HCT116 (cell line): ENCODE measurements at regions not wholly inside any gene's neighbourhood (a gene's known extent, or its start where the extent isn't known, plus 50 kb on each side); places are given as distances from the start of the nearest gene placed in this dataset.

Experiments used
- ATAC-seq: fragments of 200-7000 bp; cut with Tn5 transposase; 2 replicates; pipeline ENCODE4 v1.9.1; 2020; ENCODE audit warnings: mild to moderate bottlenecking, moderate library complexity
- BruUV-seq: library from RNA; stranded (reverse); fragments of 400-500 nt; replicated peaks from 2 replicates; lab custom pipeline; 2021; lab: Mats Ljungman, UMichigan
- CTCF ChIA-PET: fragments of 300-600 bp; sonication (Branson Sonifier 250); formaldehyde crosslinking; loops from one replicate; lab custom pipeline; 2021; ENCODE audit warnings: antibody characterized with exemption; lab: Charles Lee
- POLR2A ChIA-PET: fragments of 300-600, 350-600 bp; sonication (Branson Sonifier 250); formaldehyde crosslinking; loops from one replicate; lab custom pipeline; 2021; ENCODE audit warnings: antibody characterized with exemption; lab: Charles Lee
- RAD21 ChIA-PET, 2 experiments: fragments of 300-600 bp; sonication (Branson Sonifier 250); formaldehyde crosslinking; loops; one replicate each; lab custom pipeline; 2023; ENCODE audit warnings: low total read pairs in 2 of 2; ENCODE audit not compliant: uncharacterized antibody in 2 of 2, unreplicated experiment in 2 of 2, low non-redundant PET in 1 of 2; lab: Charles Lee
- DNase-seq: peaks from one replicate; pipeline ENCODE4 v3.0.0-alpha.2; 2010; ENCODE audit warnings: low read depth, low spot score
- H2AFZ ChIP-seq: fragments of 200-600 bp; shearing (Covaris generic), sonication (generic); 2 replicates; pipeline ENCODE4 v1.6.1; 2017; ENCODE audit warnings: low read depth, mixed run types, mixed read lengths, antibody characterized with exemption, low read length; ENCODE audit not compliant: poor library complexity, severe bottlenecking
- H3K27ac ChIP-seq: 2 replicates; pipeline ENCODE4 v1.5.1; 2012; ENCODE audit warnings: low read depth, low read length
- H3K27me3 ChIP-seq: fragments of 200-600 bp; sonication (generic); 2 replicates; pipeline ENCODE4 v1.6.1; 2016; ENCODE audit warnings: mixed run types, low read length, mixed read lengths; ENCODE audit not compliant: insufficient read depth
- H3K36me3 ChIP-seq, 2 experiments: fragments of 200-500 bp in 1 of 2; fragments of 200-600 bp in 1 of 2; sonication (Bioruptor generic) in 1 of 2; sonication (generic) in 1 of 2; 2 replicates each; pipeline versions ENCODE4 v1.5.1 to v1.6.1; 2014 to 2016; ENCODE audit warnings: low read length in 2 of 2, inconsistent platforms in 1 of 2, mixed read lengths in 1 of 2, mixed run types in 1 of 2; ENCODE audit not compliant: insufficient read depth in 2 of 2, control insufficient read depth in 1 of 2
- H3K4me1 ChIP-seq, 2 experiments: fragments of 200-600 bp in 1 of 2; sonication (generic) in 1 of 2; 2 replicates each; pipeline versions ENCODE4 v1.5.1 to v1.6.1; 2012 to 2017; ENCODE audit warnings: low read length in 2 of 2, inconsistent platforms in 1 of 2, mild to moderate bottlenecking in 1 of 2, mixed read lengths in 1 of 2, mixed run types in 1 of 2, moderate library complexity in 1 of 2; ENCODE audit not compliant: insufficient read depth in 2 of 2, control insufficient read depth in 1 of 2
- H3K4me2 ChIP-seq: fragments of 200-600 bp; sonication (generic); 2 replicates; pipeline ENCODE4 v1.6.1; 2017; ENCODE audit warnings: mixed run types, low read length, mixed read lengths
- H3K4me3 ChIP-seq, 2 experiments: fragments of 200-600 bp in 1 of 2; sonication (generic) in 1 of 2; replicated peaks in 1 of 2; 2 replicates each; pipeline ENCODE4 v1.5.1; 2011 to 2016; ENCODE audit warnings: low read length in 2 of 2, control low read depth in 1 of 2, low read depth in 1 of 2, mild to moderate bottlenecking in 1 of 2, mixed read lengths in 1 of 2, mixed run types in 1 of 2
- H3K79me2 ChIP-seq: fragments of 200-600 bp; sonication (generic); 2 replicates; pipeline ENCODE4 v1.6.1; 2017; ENCODE audit warnings: mild to moderate bottlenecking, mixed run types, low read length, moderate library complexity, mixed read lengths; ENCODE audit not compliant: insufficient read depth
- H3K9ac ChIP-seq: fragments of 200-600 bp; sonication (generic); 2 replicates; pipeline ENCODE4 v1.6.1; 2016; ENCODE audit warnings: low read length, mixed read lengths
- H3K9me2 ChIP-seq: fragments of 200-600 bp; sonication (generic), shearing (Covaris generic); 2 replicates; pipeline ENCODE4 v1.6.1; 2017; ENCODE audit warnings: mixed run types, mild to moderate bottlenecking, moderate library complexity; ENCODE audit not compliant: insufficient read depth
- H3K9me3 ChIP-seq, 2 experiments: fragments of 200-500 bp in 1 of 2; fragments of 200-600 bp in 1 of 2; sonication (Bioruptor generic) in 1 of 2; sonication (generic) in 1 of 2; 2 replicates each; pipeline ENCODE4 v1.6.1; 2014 to 2017; ENCODE audit warnings: low read length in 2 of 2, mixed read lengths in 2 of 2, inconsistent platforms in 1 of 2, low read depth in 1 of 2, mild to moderate bottlenecking in 1 of 2, mixed run types in 1 of 2, moderate library complexity in 1 of 2; ENCODE audit not compliant: control insufficient read depth in 1 of 2, insufficient read depth in 1 of 2
- H4K20me1 ChIP-seq: fragments of 200-600 bp; sonication (generic), shearing (Covaris generic); 2 replicates; pipeline ENCODE4 v1.6.1; 2017; ENCODE audit warnings: mixed run types, mild to moderate bottlenecking, moderate library complexity; ENCODE audit not compliant: insufficient read depth
- CBX3 ChIP-seq: IDR thresholded peaks from 2 replicates; pipeline ENCODE4 v1.6.1; 2012; ENCODE audit warnings: low read depth
- CEBPB ChIP-seq: IDR thresholded peaks from 2 replicates; pipeline ENCODE4 v1.6.1; 2012; ENCODE audit warnings: low read depth
- CTCF ChIP-seq, 3 experiments: fragments of 200-600 bp in 1 of 3; sonication (generic) in 1 of 3; IDR thresholded peaks in 2 of 3; conservative IDR thresholded peaks in 1 of 3; 2 replicates each; pipeline ENCODE4 v1.5.1; 2012 to 2017; ENCODE audit warnings: low read depth in 2 of 3, low read length in 2 of 3, antibody characterized with exemption in 1 of 3, borderline replicate concordance in 1 of 3, control low read depth in 1 of 3, mild to moderate bottlenecking in 1 of 3, mixed read lengths in 1 of 3, mixed run types in 1 of 3, moderate library complexity in 1 of 3; ENCODE audit not compliant: insufficient read depth in 1 of 3
- EGR1 ChIP-seq: IDR thresholded peaks from 2 replicates; pipeline ENCODE4 v1.6.1; 2012; ENCODE audit warnings: low read depth
- ELF1 ChIP-seq: IDR thresholded peaks from 2 replicates; pipeline ENCODE4 v1.6.1; 2012; ENCODE audit warnings: low read depth, borderline replicate concordance
- EZH2 ChIP-seq: fragments of 200-600 bp; sonication (generic); IDR thresholded peaks from 2 replicates; pipeline ENCODE4 v1.6.1; 2017; ENCODE audit warnings: antibody characterized with exemption, mixed run types
- EZH2phosphoT487 ChIP-seq: fragments of 200-600 bp; IDR thresholded peaks from 2 replicates; pipeline ENCODE4 v1.6.1; 2018; ENCODE audit warnings: antibody characterized with exemption, borderline replicate concordance
- FOSL1 ChIP-seq: IDR thresholded peaks from 2 replicates; pipeline ENCODE4 v1.6.1; 2012; ENCODE audit warnings: low read depth
- JUND ChIP-seq: IDR thresholded peaks from 2 replicates; pipeline ENCODE4 v1.6.1; 2012
- MAX ChIP-seq: IDR thresholded peaks from 2 replicates; pipeline ENCODE4 v1.6.1; 2012
- POLR2A ChIP-seq: IDR thresholded peaks from 2 replicates; pipeline ENCODE4 v1.7.0; 2011; ENCODE audit warnings: borderline replicate concordance; ENCODE audit not compliant: insufficient read depth, insufficient read length; ENCODE audit errors: extremely low read depth
- POLR2AphosphoS5 ChIP-seq: IDR thresholded peaks from 2 replicates; pipeline ENCODE4 v1.6.1; 2011; ENCODE audit warnings: mild to moderate bottlenecking, low read depth, low read length, moderate library complexity
- RAD21 ChIP-seq: IDR thresholded peaks from 2 replicates; pipeline ENCODE4 v1.6.1; 2012; ENCODE audit warnings: low read depth, mild to moderate bottlenecking
- SIN3A ChIP-seq: IDR thresholded peaks from 2 replicates; pipeline ENCODE4 v1.6.1; 2012; ENCODE audit warnings: low read depth
- SP1 ChIP-seq: IDR thresholded peaks from 2 replicates; pipeline ENCODE4 v1.6.1; 2012; ENCODE audit warnings: low read depth
- SRF ChIP-seq: IDR thresholded peaks from 2 replicates; pipeline ENCODE4 v1.6.1; 2012; ENCODE audit warnings: low read depth
- TCF7L2 ChIP-seq: IDR thresholded peaks from 2 replicates; pipeline ENCODE4 v1.7.0; 2011; ENCODE audit warnings: borderline replicate concordance, inconsistent platforms; ENCODE audit not compliant: insufficient read depth, insufficient read length; ENCODE audit errors: extremely low read depth
- YY1 ChIP-seq: IDR thresholded peaks from 2 replicates; pipeline ENCODE4 v1.6.1; 2011; ENCODE audit warnings: low read length, low read depth, moderate library complexity, mild to moderate bottlenecking; ENCODE audit not compliant: insufficient replicate concordance; ENCODE audit errors: extremely low read depth
- ZFX ChIP-seq: fragments of 450-650 bp; IDR thresholded peaks from 2 replicates; pipeline ENCODE4 v1.6.1; 2017
- ZNF274 ChIP-seq: fragments of 200-500 bp; sonication (Bioruptor generic); IDR thresholded peaks from 2 replicates; pipeline ENCODE4 v1.6.1; 2014; ENCODE audit warnings: mild to moderate bottlenecking, low read depth, low read length, inconsistent platforms
- intact Hi-C: fragments of 100-400 bp; cut with micrococcal nuclease; formaldehyde crosslinking; loops from 2 replicates; pipeline ENCODE4 v1.10.0; 2022

GRCh38 chr2:57488061-57488460 lies 558.5 kb upstream of the VRK2 start:
- no peaks in the 10 kb centered on the region for H3K9me3 ChIP-seq
- RAD21 ChIA-PET = no interaction called here
- no peaks in the 10 kb centered on the region for H4K20me1 ChIP-seq
- H3K4me2 ChIP-seq = no peak overlapping the region
- H3K27ac ChIP-seq = no peak overlapping the region
- no peak overlapping the region for H3K9ac ChIP-seq
- H3K79me2 ChIP-seq = no peaks in the 10 kb centered on the region
- no peaks in the 10 kb centered on the region for H3K9me2 ChIP-seq
- DNase-seq = no peak
- intact Hi-C loops = no loop called here
- CTCF ChIA-PET = interaction anchor here (1.1 kb wide), 1 partner anchor 9 kb away, joined by 3 read pairs; no protein-coding TSS in a partner anchor
- no peaks in the 10 kb centered on the region for H3K36me3 ChIP-seq
- H3K4me3 ChIP-seq = no peak overlapping the region
- no peaks in the 10 kb centered on the region for H3K27me3 ChIP-seq
- BruUV-seq = no TSS peak
- TF ChIP-seq ZFX (no peak), EGR1 (no peak), EZH2 (no peak), CEBPB (no peak), SP1 (no peak), JUND (no peak), POLR2A (no peak), FOSL1 (no peak), SIN3A (no peak), YY1 (no peak)
- POLR2A ChIA-PET = no interaction called here
- no peak overlapping the region for H2AFZ ChIP-seq
- no peak for ATAC-seq
- H3K4me1 ChIP-seq = no peaks in the 10 kb centered on the region

- no peaks in the 10 kb centered on the region for H3K9me3 ChIP-seq
- H3K9me2 ChIP-seq = no peaks in the 10 kb centered on the region
- ChIA-PET RAD21 (no interaction called here), POLR2A (no interaction called here), CTCF (no interaction called here)
- H4K20me1 ChIP-seq = no peaks in the 10 kb centered on the region
- no peak for ATAC-seq
- H3K79me2 ChIP-seq = no peaks in the 10 kb centered on the region
- H3K36me3 ChIP-seq = no peaks in the 10 kb centered on the region
- H3K4me1 ChIP-seq = no peaks in the 10 kb centered on the region
- H3K9ac ChIP-seq = no peak overlapping the region
- no peak overlapping the region for H2AFZ ChIP-seq
- H3K4me3 ChIP-seq = no peak overlapping the region
- no TSS peak for BruUV-seq
- no peaks in the 10 kb centered on the region for H3K27me3 ChIP-seq
- DNase-seq = no peak
- H3K4me2 ChIP-seq = no peak overlapping the region
- no peak overlapping the region for H3K27ac ChIP-seq
- intact Hi-C loops = loop anchor here (10.0 kb wide), 1 partner anchor 446 kb away; no protein-coding TSS in a partner anchor
- TF ChIP-seq EGR1 (no peak), CBX3 (no peak), TCF7L2 (no peak), CTCF (IDR thresholded peaks at IDR 0.05 in 2 of 3, conservative IDR thresholded peaks at IDR 0.05 in 1 of 3; ENCODE audit: borderline replicate concordance in 1 of 3, insufficient read depth in 1 of 3, low read depth in 2 of 3, low read length in 2 of 3) (no peak), EZH2 (no peak), ELF1 (no peak), ZFX (no peak), YY1 (no peak), FOSL1 (no peak), JUND (no peak), POLR2AphosphoS5 (no peak), SP1 (no peak), POLR2A (no peak), ZNF274 (no peak), RAD21 (no peak), MAX (no peak), SRF (no peak), EZH2phosphoT487 (no peak)
These were observed 555.9 kb upstream of the VRK2 start for GRCh38 chr2:57490741-57491140.
